Activated B cell treated with CpG ODN at 0.5 μM for 24 hours (primary cell): ENCODE measurements at regions not wholly inside any gene's neighbourhood (a gene's known extent, or its start where the extent isn't known, plus 50 kb on each side); places are given as distances from the start of the nearest gene placed in this dataset.

Experiments
- ATAC-seq: fragments of 200-7000 bp; cut with Tn5 transposase; one replicate; pipeline ENCODE4 v1.10.0; 2021; ENCODE audit warnings: low read depth, mild to moderate bottlenecking, moderate library complexity
- CTCF ChIA-PET: fragments of 350-600 bp; sonication (Branson Sonifier 250); formaldehyde crosslinking; loops from one replicate; lab custom pipeline; 2021; ENCODE audit warnings: antibody characterized with exemption; lab: Charles Lee
- POLR2A ChIA-PET: fragments of 350-600 bp; sonication (Branson Sonifier 250); formaldehyde crosslinking; loops from one replicate; lab custom pipeline; 2021; ENCODE audit warnings: antibody characterized with exemption; lab: Charles Lee
- DNase-seq: peaks from one replicate; pipeline ENCODE4 v3.0.0; 2022
- H3K27ac Mint-ChIP-seq: one replicate; pipeline ENCODE4 v1.8.0; 2020; ENCODE audit warnings: mixed read lengths
- H3K27me3 Mint-ChIP-seq: one replicate; pipeline ENCODE4 v1.8.0; 2021; ENCODE audit warnings: mixed read lengths
- H3K36me3 Mint-ChIP-seq: one replicate; pipeline ENCODE4 v1.8.0; 2021; ENCODE audit warnings: low read depth, mixed read lengths
- H3K4me1 Mint-ChIP-seq: one replicate; pipeline ENCODE4 v1.8.0; 2021; ENCODE audit warnings: mixed read lengths
- H3K4me3 Mint-ChIP-seq: one replicate; pipeline ENCODE4 v1.8.0; 2020; ENCODE audit warnings: mild to moderate bottlenecking, mixed read lengths
- H3K9me3 Mint-ChIP-seq: one replicate; pipeline ENCODE4 v1.8.0; 2020; ENCODE audit warnings: mixed read lengths
- intact Hi-C: fragments of 100-400 bp; cut with micrococcal nuclease; formaldehyde crosslinking; loops from one replicate; pipeline ENCODE4 v1.15.1; 2024
- TF ChIP-seq, protein P1 (sequence below): fragments of 200-600 bp; IDR thresholded peaks from one replicate; pipeline ENCODE4 v1.8.0; 2022; ENCODE audit warnings: antibody characterized with exemption, mild to moderate bottlenecking

- TF ChIP-seq, protein P1, sequence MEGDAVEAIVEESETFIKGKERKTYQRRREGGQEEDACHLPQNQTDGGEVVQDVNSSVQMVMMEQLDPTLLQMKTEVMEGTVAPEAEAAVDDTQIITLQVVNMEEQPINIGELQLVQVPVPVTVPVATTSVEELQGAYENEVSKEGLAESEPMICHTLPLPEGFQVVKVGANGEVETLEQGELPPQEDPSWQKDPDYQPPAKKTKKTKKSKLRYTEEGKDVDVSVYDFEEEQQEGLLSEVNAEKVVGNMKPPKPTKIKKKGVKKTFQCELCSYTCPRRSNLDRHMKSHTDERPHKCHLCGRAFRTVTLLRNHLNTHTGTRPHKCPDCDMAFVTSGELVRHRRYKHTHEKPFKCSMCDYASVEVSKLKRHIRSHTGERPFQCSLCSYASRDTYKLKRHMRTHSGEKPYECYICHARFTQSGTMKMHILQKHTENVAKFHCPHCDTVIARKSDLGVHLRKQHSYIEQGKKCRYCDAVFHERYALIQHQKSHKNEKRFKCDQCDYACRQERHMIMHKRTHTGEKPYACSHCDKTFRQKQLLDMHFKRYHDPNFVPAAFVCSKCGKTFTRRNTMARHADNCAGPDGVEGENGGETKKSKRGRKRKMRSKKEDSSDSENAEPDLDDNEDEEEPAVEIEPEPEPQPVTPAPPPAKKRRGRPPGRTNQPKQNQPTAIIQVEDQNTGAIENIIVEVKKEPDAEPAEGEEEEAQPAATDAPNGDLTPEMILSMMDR, result no peak
- CTCF ChIA-PET, result no interaction called here
- no peak for DNase-seq
- Mint-ChIP-seq H3K4me3 (no peak overlapping the region), H3K4me1 (no peaks in the 10 kb centered on the region), H3K9me3 (no peaks in the 10 kb centered on the region), H3K27me3 (peaks cover 30% of the 10 kb centered on the region), H3K27ac (no peak overlapping the region), H3K36me3 (no peaks in the 10 kb centered on the region)
- POLR2A ChIA-PET, result no interaction called here
- intact Hi-C loops, result no loop called here
- no peak for ATAC-seq
Measured at GRCh38 chr7:155399577-155399976, 58.4 kb upstream of the EN2 start.

GRCh38 chr7:155401231-155401630 is 56.7 kb upstream of the EN2 start:
- Mint-ChIP-seq H3K4me3 (no peak overlapping the region), H3K4me1 (no peaks in the 10 kb centered on the region), H3K27me3 (peaks cover 38% of the 10 kb centered on the region), H3K27ac (no peak overlapping the region), H3K9me3 (no peaks in the 10 kb centered on the region), H3K36me3 (no peaks in the 10 kb centered on the region)
- TF ChIP-seq, protein P1, result no peak
- intact Hi-C loops, result no loop called here
- CTCF ChIA-PET, result no interaction called here
- POLR2A ChIA-PET, result no interaction called here
- DNase-seq (no peak), ATAC-seq (no peak)

DNA sequence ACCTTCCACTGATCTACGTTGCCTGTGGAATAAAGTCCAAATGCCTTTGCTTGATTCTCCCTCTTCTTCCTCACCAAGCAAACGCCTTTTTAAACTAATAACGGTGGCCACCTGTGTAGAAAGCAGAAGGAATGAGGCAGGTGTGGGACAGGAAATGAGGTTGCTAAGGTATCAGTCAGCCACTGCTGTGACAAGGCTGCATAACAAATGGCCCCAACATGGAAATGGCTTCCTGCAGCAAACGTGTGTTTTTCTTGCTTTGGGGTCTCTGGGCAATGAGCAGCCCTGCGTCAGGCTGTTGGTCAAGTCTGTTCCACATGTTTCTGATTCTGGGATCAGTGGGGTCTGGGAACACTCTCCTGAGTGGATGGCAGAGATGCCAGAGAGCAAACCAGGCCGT is 56.0 kb upstream of the EN2 start:
- intact Hi-C loops, result no loop called here
- Mint-ChIP-seq H3K27ac (no peak overlapping the region), H3K4me1 (no peaks in the 10 kb centered on the region), H3K27me3 (peaks cover 40% of the 10 kb centered on the region), H3K9me3 (no peaks in the 10 kb centered on the region), H3K4me3 (no peak overlapping the region), H3K36me3 (no peaks in the 10 kb centered on the region)
- ChIA-PET POLR2A (no interaction called here), CTCF (no interaction called here)
- no peak for DNase-seq
- TF ChIP-seq, protein P1, result no peak
- ATAC-seq, result no peak

- no peak overlapping the region for H3K27ac Mint-ChIP-seq
- peaks cover 36% of the 10 kb centered on the region for H3K27me3 Mint-ChIP-seq
- intact Hi-C loops, result no loop called here
- no peak for ATAC-seq
- H3K36me3 Mint-ChIP-seq, result no peaks in the 10 kb centered on the region
- no peaks in the 10 kb centered on the region for H3K9me3 Mint-ChIP-seq
- DNase-seq, result no peak
- H3K4me1 Mint-ChIP-seq, result no peaks in the 10 kb centered on the region
- POLR2A ChIA-PET, result no interaction called here
- TF ChIP-seq, protein P1, result no peak
- CTCF ChIA-PET, result no interaction called here
- H3K4me3 Mint-ChIP-seq, result no peak overlapping the region
Measured at GRCh38 chr7:155402941-155403340, 55.0 kb upstream of the EN2 start.

GRCh38 chr7:155404976-155405375 is 53.0 kb upstream of the EN2 start:
- no peak for ATAC-seq
- Mint-ChIP-seq H3K4me1 (no peaks in the 10 kb centered on the region), H3K4me3 (no peak overlapping the region), H3K36me3 (no peaks in the 10 kb centered on the region), H3K27ac (no peak overlapping the region), H3K9me3 (no peaks in the 10 kb centered on the region), H3K27me3 (peaks cover 40% of the 10 kb centered on the region)
- POLR2A ChIA-PET, result no interaction called here
- intact Hi-C loops, result no loop called here
- DNase-seq, result no peak
- CTCF ChIA-PET, result no interaction called here
- TF ChIP-seq, protein P1, result no peak
